CD4-positive, alpha-beta T cell (primary cell): ENCODE measurements at regions not wholly inside any gene's neighbourhood (a gene's known extent, or its start where the extent isn't known, plus 50 kb on each side); places are given as distances from the start of the nearest gene placed in this dataset.
"Not testable (repeated sequence)": the region's sequence is repeated elsewhere in the genome, so short reads cannot be mapped to it uniquely, and the experiment has no call there.

Source experiments
- ATAC-seq: fragments of 200-7000 bp; cut with Tn5 transposase; one replicate; pipeline ENCODE4 v1.10.0; 2022; ENCODE audit warnings: mild to moderate bottlenecking; ENCODE audit not compliant: poor library complexity
- CTCF ChIA-PET: fragments of 350-600 bp; sonication (Branson Sonifier 250); formaldehyde crosslinking; loops from one replicate; lab custom pipeline; 2021; ENCODE audit warnings: antibody characterized with exemption, inconsistent platforms; lab: Charles Lee
- POLR2A ChIA-PET: fragments of 350-600 bp; sonication (Branson Sonifier 250); formaldehyde crosslinking; loops from one replicate; lab custom pipeline; 2021; ENCODE audit warnings: antibody characterized with exemption, inconsistent platforms; lab: Charles Lee
- DNase-seq, 14 experiments: peaks; one replicate each; pipeline ENCODE4 v3.0.0-alpha.2; 2013 to 2020; ENCODE audit warnings: mixed read lengths in 2 of 14
- H3K27ac ChIP-seq, 2 donors: one replicate each; pipeline versions ENCODE4 v1.5.1 to v1.7.0; 2013; ENCODE audit warnings: low read length in 2 of 2, low read depth in 1 of 2, mild to moderate bottlenecking in 1 of 2
- H3K27me3 ChIP-seq, 2 experiments: 1 replicate in 1 of 2; 2 replicates in 1 of 2; pipeline versions ENCODE4 v1.6.1 to v1.7.0; 2013; ENCODE audit warnings: low read length in 2 of 2, control low read depth in 1 of 2, mild to moderate bottlenecking in 1 of 2, moderate library complexity in 1 of 2; ENCODE audit not compliant: insufficient read depth in 2 of 2, control insufficient read depth in 1 of 2
- H3K36me3 ChIP-seq: one replicate; pipeline ENCODE4 v1.6.1; 2013; ENCODE audit warnings: low read length, control low read depth; ENCODE audit not compliant: insufficient read depth
- H3K4me1 ChIP-seq: one replicate; pipeline ENCODE4 v1.6.1; 2013; ENCODE audit warnings: low read length, control low read depth; ENCODE audit not compliant: insufficient read depth
- H3K4me3 ChIP-seq: one replicate; pipeline ENCODE4 v1.5.1; 2013; ENCODE audit warnings: mild to moderate bottlenecking, low read length, moderate library complexity
- H3K9me3 ChIP-seq, 2 experiments: 1 replicate in 1 of 2; 2 replicates in 1 of 2; pipeline versions ENCODE4 v1.6.1 to v1.7.0; 2013; ENCODE audit warnings: low read length in 2 of 2, mild to moderate bottlenecking in 2 of 2, control low read depth in 1 of 2, moderate library complexity in 1 of 2; ENCODE audit not compliant: control insufficient read depth in 1 of 2, insufficient read depth in 1 of 2
- H3K27ac Mint-ChIP-seq: one replicate; pipeline ENCODE4 v1.8.0; 2020; ENCODE audit warnings: mixed read lengths
- H3K27me3 Mint-ChIP-seq: one replicate; pipeline ENCODE4 v1.8.0; 2021; ENCODE audit warnings: mixed read lengths
- H3K36me3 Mint-ChIP-seq: one replicate; pipeline ENCODE4 v1.8.0; 2021; ENCODE audit warnings: low read depth, mixed read lengths
- H3K4me1 Mint-ChIP-seq: one replicate; pipeline ENCODE4 v1.8.0; 2021; ENCODE audit warnings: low read depth, mixed read lengths
- H3K4me3 Mint-ChIP-seq: one replicate; pipeline ENCODE4 v1.8.0; 2020; ENCODE audit warnings: mild to moderate bottlenecking, mixed read lengths
- H3K9me3 Mint-ChIP-seq: one replicate; pipeline ENCODE4 v1.8.0; 2020; ENCODE audit warnings: mixed read lengths
- intact Hi-C, 2 experiments: fragments of 100-400 bp; cut with DNase I in 1 of 2; cut with micrococcal nuclease in 1 of 2; formaldehyde crosslinking; loops; one replicate each; pipeline versions ENCODE4 v1.15.1 to v1.9.0; 2023 to 2025; cut with DNase I, micrococcal nuclease
- TF ChIP-seq, protein P1 (sequence below): fragments of 200-600 bp; IDR thresholded peaks from one replicate; pipeline ENCODE4 v1.8.0; 2022; ENCODE audit warnings: antibody characterized with exemption, mild to moderate bottlenecking

DNA sequence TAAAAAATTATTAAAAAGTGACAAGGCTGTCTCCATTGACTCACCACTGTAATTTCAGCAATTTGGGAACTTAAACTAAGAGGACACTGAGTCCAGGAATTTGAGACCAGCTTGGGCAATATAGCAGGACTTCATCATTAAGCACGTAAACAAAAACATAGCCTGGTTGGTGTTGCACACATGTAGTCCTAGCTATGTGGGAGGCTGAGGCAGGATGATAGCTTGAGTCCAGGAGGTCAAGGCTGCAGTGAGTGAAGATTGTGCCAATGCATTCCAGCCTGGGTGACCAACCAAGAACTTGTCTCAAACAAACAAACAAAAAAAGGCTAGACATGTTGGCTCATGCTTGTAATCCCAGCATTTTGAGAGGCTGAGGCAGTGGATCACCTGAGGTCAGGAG is 439.4 kb upstream of the TSPY4 start:
- H3K27me3 Mint-ChIP-seq: no peaks in the 10 kb centered on the region
- intact Hi-C loops: loop anchor here in 1 of 2 experiments (10.0 kb wide), 1 partner anchor 47 kb away; no protein-coding TSS in a partner anchor

DNA sequence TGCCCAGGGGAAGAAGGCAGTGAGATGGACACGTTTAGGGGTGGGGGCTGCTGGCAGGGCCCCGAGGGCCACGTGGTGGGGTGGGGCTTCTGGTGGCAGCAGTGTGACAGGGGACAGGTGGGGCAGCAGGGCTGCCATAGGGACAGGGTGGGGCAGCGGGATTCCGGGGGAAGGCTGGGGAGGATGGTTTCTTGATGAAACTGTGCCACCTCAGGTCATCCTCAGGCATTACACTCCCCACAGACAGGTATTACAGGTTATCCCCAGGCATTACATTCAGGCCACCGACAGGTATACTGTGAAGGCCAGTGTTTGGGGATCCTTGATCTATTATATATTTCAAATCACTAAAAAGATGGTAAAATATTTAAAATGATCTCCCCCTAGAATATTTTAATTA is 432.1 kb upstream of the TSPY4 start:
- no peak for DNase-seq
- H3K27me3 ChIP-seq: no peaks in the 10 kb centered on the region
- TF ChIP-seq, protein P1, sequence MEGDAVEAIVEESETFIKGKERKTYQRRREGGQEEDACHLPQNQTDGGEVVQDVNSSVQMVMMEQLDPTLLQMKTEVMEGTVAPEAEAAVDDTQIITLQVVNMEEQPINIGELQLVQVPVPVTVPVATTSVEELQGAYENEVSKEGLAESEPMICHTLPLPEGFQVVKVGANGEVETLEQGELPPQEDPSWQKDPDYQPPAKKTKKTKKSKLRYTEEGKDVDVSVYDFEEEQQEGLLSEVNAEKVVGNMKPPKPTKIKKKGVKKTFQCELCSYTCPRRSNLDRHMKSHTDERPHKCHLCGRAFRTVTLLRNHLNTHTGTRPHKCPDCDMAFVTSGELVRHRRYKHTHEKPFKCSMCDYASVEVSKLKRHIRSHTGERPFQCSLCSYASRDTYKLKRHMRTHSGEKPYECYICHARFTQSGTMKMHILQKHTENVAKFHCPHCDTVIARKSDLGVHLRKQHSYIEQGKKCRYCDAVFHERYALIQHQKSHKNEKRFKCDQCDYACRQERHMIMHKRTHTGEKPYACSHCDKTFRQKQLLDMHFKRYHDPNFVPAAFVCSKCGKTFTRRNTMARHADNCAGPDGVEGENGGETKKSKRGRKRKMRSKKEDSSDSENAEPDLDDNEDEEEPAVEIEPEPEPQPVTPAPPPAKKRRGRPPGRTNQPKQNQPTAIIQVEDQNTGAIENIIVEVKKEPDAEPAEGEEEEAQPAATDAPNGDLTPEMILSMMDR: no peak
- no peak overlapping the region for H3K4me3 Mint-ChIP-seq
- H3K36me3 ChIP-seq: no peaks in the 10 kb centered on the region
- no peak for ATAC-seq
- CTCF ChIA-PET: no interaction called here
- no peaks in the 10 kb centered on the region for H3K9me3 Mint-ChIP-seq
- H3K4me3 ChIP-seq: no peak overlapping the region
- H3K27me3 Mint-ChIP-seq: no peaks in the 10 kb centered on the region
- H3K36me3 Mint-ChIP-seq: no peaks in the 10 kb centered on the region
- no peaks in the 10 kb centered on the region for H3K4me1 ChIP-seq
- POLR2A ChIA-PET: no interaction called here
- H3K9me3 ChIP-seq: peaks cover 0 to 9% of the 10 kb centered on the region in 2 experiments
- H3K4me1 Mint-ChIP-seq: no peaks in the 10 kb centered on the region
- no peak overlapping the region for H3K27ac ChIP-seq
- intact Hi-C loops: no loop called here
- H3K27ac Mint-ChIP-seq: no peak overlapping the region

More for the DNA sequence above, 439.4 kb upstream of the TSPY4 start:
- Mint-ChIP-seq H3K27ac (no peak overlapping the region), H3K4me1 (no peaks in the 10 kb centered on the region), H3K4me3 (no peak overlapping the region), H3K36me3 (no peaks in the 10 kb centered on the region), H3K9me3 (no peaks in the 10 kb centered on the region)
- no peaks in the 10 kb centered on the region for H3K36me3 ChIP-seq
- H3K9me3 ChIP-seq: peaks cover 0 to 3% of the 10 kb centered on the region in 2 experiments
- POLR2A ChIA-PET: no interaction called here
- H3K27me3 ChIP-seq: no peaks in the 10 kb centered on the region
- H3K4me3 ChIP-seq: no peak overlapping the region
- CTCF ChIA-PET: no interaction called here
- no peaks in the 10 kb centered on the region for H3K4me1 ChIP-seq
- no peak for ATAC-seq
- no peak overlapping the region for H3K27ac ChIP-seq
- TF ChIP-seq, protein P1: no peak
- DNase-seq: no peak

DNA sequence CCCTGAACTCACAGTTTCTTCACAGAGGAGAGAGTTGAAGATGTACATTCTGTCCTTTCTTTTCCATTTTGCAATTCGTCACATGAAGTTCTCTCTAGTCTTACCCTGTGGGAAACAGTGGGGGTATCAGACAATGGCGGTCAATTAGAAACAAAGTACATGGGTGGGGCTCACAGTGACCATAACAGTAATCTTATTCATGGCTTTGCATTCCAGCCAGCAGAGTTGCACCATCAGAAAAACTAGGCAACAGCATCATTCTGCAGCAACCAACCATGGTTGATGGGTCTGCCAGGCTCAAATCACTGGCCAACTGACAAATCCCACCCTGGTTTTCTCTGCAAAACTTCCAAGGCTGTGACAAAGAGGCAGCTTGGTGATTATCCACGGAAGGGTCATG is 414.7 kb upstream of the TSPY4 start:
- H3K27me3 Mint-ChIP-seq, ATAC-seq, H3K27ac Mint-ChIP-seq, CTCF ChIA-PET, H3K4me3 ChIP-seq, H3K4me1 Mint-ChIP-seq, POLR2A ChIA-PET, DNase-seq, H3K36me3 ChIP-seq, H3K4me3 Mint-ChIP-seq, H3K9me3 ChIP-seq, intact Hi-C loops, H3K27me3 ChIP-seq, H3K27ac ChIP-seq, H3K4me1 ChIP-seq, H3K36me3 Mint-ChIP-seq, H3K9me3 Mint-ChIP-seq: not testable (repeated sequence)
